Esophagus muscularis mucosa (tissue), 4 donors: ENCODE measurements at regions not wholly inside any gene's neighbourhood (a gene's known extent, or its start where the extent isn't known, plus 50 kb on each side); places are given as distances from the start of the nearest gene placed in this dataset.
"Not testable (repeated sequence)": the region's sequence is repeated elsewhere in the genome, so short reads cannot be mapped to it uniquely, and the experiment has no call there.

ENCODE experiments used
- DNase-seq: peaks from one replicate; pipeline ENCODE4 v3.0.0-alpha.2; 2017; ENCODE audit errors: extremely low spot score
- H3K27ac ChIP-seq, 4 donors: fragments of 200-600 bp; sonication (generic); replicated peaks in 1 of 4; 1 replicate in 3 of 4; 2 replicates in 1 of 4; pipeline ENCODE4 v1.5.1; 2016 to 2019; ENCODE audit warnings: mild to moderate bottlenecking in 1 of 4
- H3K27me3 ChIP-seq, 4 donors: fragments of 200-600 bp; sonication (generic); one replicate each; pipeline versions ENCODE4 v1.5.1 to v1.6.0; 2016 to 2019
- H3K36me3 ChIP-seq, 4 donors: fragments of 200-600 bp; sonication (generic); one replicate each; pipeline ENCODE4 v1.5.1; 2016 to 2019
- H3K4me1 ChIP-seq, 4 donors: fragments of 200-600 bp; sonication (generic); one replicate each; pipeline ENCODE4 v1.5.1; 2016 to 2019
- H3K4me3 ChIP-seq, 4 donors: fragments of 200-600 bp; sonication (generic); 1 replicate in 2 of 4; 2 replicates in 2 of 4; pipeline ENCODE4 v1.5.1; 2016 to 2019; ENCODE audit warnings: mild to moderate bottlenecking in 4 of 4, moderate library complexity in 1 of 4
- H3K9me3 ChIP-seq, 4 donors: fragments of 200-600 bp; sonication (generic); 1 replicate in 3 of 4; 2 replicates in 1 of 4; pipeline ENCODE4 v1.5.1; 2016 to 2019
- EP300 ChIP-seq: sonication (generic); formaldehyde crosslinking; IDR thresholded peaks from one replicate; pipeline ENCODE4 v1.6.1; 2017; ENCODE audit warnings: antibody characterized with exemption
- POLR2A ChIP-seq: fragments of 450-650 bp; IDR thresholded peaks from one replicate; pipeline ENCODE4 v1.6.1; 2017; ENCODE audit warnings: antibody characterized with exemption, moderate library complexity, mild to moderate bottlenecking, low read depth
- POLR2AphosphoS5 ChIP-seq, 2 donors: sonication (generic); formaldehyde crosslinking; IDR thresholded peaks; one replicate each; pipeline ENCODE4 v1.6.1; 2017; ENCODE audit warnings: antibody characterized with exemption in 2 of 2
- WGBS: methylation state at CpG from one replicate; pipeline ENCODE4 v1.1.5; 2018; 5-methylcytosine and 5-hydroxymethylcytosine counted together
- intact Hi-C: fragments of 100-400 bp; cut with DNase I; formaldehyde crosslinking; loops from one replicate; pipeline ENCODE4 v1.15.1; 2023
- TF ChIP-seq, protein P1 (sequence below), 3 experiments: fragments of 200-600 bp in 2 of 3; fragments of 450-650 bp in 1 of 3; sonication (generic) in 2 of 3; IDR thresholded peaks; one replicate each; pipeline ENCODE4 v1.5.1; 2017 to 2019; ENCODE audit warnings: antibody characterized with exemption in 3 of 3, mild to moderate bottlenecking in 2 of 3, moderate library complexity in 1 of 3

DNA sequence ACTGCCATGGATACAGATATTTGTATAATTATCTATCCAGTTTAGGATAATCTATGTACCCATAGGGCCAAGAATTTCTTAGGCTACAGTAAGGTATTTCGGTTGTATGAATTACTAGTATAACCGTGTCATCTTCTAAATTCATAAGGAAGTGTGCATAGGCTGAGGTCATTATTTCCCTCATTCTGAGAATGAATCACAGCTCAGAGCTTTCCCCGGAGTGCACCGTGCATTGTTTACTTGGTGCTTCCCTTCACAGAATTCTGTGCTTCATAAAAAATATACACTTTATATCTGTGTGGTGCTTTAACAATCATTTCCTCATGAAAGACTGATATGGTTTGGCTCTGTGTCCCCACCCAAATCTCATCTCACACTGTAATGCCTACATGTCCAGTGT lies 514.1 kb downstream of the ETNK1 start:
- DNase-seq: no peak
- Histone ChIP-seq H3K27me3 (no peaks in the 10 kb centered on the region), H3K9me3 (no peaks in the 10 kb centered on the region), H3K4me1 (no peaks in the 10 kb centered on the region), H3K36me3 (no peaks in the 10 kb centered on the region), H3K27ac (no peak overlapping the region), H3K4me3 (no peak overlapping the region)
- intact Hi-C loops: no loop called here
- no peak for TF ChIP-seq EP300
- TF ChIP-seq POLR2AphosphoS5 (IDR thresholded peaks at IDR 0.05): no peak
- TF ChIP-seq, protein P1, sequence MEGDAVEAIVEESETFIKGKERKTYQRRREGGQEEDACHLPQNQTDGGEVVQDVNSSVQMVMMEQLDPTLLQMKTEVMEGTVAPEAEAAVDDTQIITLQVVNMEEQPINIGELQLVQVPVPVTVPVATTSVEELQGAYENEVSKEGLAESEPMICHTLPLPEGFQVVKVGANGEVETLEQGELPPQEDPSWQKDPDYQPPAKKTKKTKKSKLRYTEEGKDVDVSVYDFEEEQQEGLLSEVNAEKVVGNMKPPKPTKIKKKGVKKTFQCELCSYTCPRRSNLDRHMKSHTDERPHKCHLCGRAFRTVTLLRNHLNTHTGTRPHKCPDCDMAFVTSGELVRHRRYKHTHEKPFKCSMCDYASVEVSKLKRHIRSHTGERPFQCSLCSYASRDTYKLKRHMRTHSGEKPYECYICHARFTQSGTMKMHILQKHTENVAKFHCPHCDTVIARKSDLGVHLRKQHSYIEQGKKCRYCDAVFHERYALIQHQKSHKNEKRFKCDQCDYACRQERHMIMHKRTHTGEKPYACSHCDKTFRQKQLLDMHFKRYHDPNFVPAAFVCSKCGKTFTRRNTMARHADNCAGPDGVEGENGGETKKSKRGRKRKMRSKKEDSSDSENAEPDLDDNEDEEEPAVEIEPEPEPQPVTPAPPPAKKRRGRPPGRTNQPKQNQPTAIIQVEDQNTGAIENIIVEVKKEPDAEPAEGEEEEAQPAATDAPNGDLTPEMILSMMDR (IDR thresholded peaks at IDR 0.05): no peak
- WGBS: 85% methylated on average over 4 of the region's 4 CpGs

DNA sequence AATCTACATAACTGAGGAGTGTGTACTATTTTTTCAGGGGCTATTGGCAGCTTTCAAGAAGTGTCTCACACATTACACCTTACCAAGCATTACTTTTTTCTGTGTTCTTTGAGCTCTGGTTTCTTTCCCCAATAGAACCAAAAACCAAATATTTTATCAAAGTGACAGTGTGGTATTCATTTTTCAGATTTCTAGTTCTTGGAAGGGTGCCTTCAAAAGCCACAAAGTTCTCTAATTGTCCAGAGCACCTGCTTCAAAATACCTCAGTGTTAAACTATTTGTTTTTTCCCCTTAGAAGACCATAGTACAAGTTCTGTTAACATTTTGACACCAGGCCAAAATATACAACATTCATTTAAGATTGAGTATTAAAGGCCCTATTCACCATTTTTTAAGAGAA lies 515.7 kb downstream of the ETNK1 start:
- TF ChIP-seq EP300 (no peak), POLR2A (no peak), POLR2AphosphoS5 (IDR thresholded peaks at IDR 0.05) (no peak)
- TF ChIP-seq, protein P1 (IDR thresholded peaks at IDR 0.05): no peak
- no peak overlapping the region for H3K4me3 ChIP-seq
- no peak overlapping the region for H3K27ac ChIP-seq
- intact Hi-C loops: no loop called here
- peaks cover 0 to 3% (median under 1%) of the 10 kb centered on the region in 4 donors for H3K9me3 ChIP-seq
- no peaks in the 10 kb centered on the region for H3K4me1 ChIP-seq
- H3K36me3 ChIP-seq: no peaks in the 10 kb centered on the region
- no peaks in the 10 kb centered on the region for H3K27me3 ChIP-seq
- DNase-seq: no peak

DNA sequence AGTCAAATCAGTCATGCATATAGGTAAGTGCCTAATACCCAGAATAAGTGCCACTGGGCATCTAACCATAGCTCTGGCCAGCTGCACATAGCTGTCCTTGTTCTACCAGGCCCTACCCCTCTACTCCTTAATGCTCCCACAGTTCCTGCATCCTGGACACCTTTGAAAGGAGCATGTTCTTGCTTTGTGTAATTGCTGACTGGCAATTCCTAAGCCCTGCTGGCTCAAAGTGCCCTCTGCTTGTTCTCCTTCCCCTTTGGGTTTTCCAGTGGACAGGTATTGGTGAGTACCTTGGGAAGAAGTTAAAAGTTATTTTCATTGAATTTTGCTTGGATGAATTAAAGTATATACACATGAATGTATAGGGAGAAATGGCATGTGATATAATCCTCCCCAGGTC lies 516.4 kb downstream of the ETNK1 start:
- Histone ChIP-seq H3K4me1 (no peaks in the 10 kb centered on the region), H3K4me3 (no peak overlapping the region), H3K36me3 (no peaks in the 10 kb centered on the region), H3K9me3 (peaks cover 0 to 6% (median 1%) of the 10 kb centered on the region in 4 donors), H3K27ac (no peak overlapping the region), H3K27me3 (no peaks in the 10 kb centered on the region)
- intact Hi-C loops: no loop called here
- TF ChIP-seq POLR2AphosphoS5 (IDR thresholded peaks at IDR 0.05) (no peak), EP300 (no peak), POLR2A (no peak)
- TF ChIP-seq, protein P1 (IDR thresholded peaks at IDR 0.05): no peak
- DNase-seq: no peak

DNA sequence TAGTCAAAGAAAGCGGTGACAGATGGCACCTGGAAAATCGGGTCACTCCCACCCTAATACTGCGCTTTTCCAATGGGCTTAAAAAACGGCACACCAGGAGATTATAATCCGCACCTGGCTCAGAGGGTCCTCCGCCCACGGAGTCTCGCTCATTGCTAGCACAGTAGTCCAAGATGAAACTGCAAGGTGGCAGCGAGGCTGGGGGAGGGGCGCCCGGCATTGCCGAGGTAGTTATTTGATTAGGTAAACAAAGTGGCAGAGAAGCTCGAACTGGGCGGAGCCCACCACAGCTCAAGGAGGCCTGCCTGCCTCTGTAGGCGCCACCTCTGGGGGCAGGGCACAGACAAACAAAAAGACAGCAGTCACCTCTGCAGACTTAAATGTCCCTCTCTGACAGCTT lies 521.1 kb downstream of the ETNK1 start:
- WGBS: 92% methylated on average over 15 of the region's 15 CpGs
- H3K9me3 ChIP-seq, H3K36me3 ChIP-seq, DNase-seq, H3K27ac ChIP-seq, intact Hi-C loops, H3K27me3 ChIP-seq, H3K4me3 ChIP-seq, H3K4me1 ChIP-seq: not testable (repeated sequence)

DNA sequence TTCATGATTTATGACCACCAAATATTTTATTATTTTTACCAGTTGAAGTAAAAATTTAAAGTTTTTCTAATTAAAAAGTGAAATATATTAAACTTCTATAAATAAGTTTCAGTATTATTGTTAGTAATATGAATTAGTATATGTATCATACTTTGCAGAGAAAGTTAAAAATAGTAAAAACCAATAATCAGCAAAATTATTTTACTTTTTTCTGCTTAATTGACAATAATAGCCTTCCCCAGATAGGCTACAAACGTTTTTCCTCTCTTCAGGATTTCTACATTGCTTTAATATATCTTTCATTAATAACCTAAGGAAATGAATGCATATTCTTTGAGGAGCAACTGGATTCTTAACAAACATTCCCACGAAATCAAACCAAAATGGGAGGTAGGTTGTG lies 543.5 kb downstream of the ETNK1 start:
- DNase-seq: no peak
- WGBS: 61% methylated on average over 2 of the region's 2 CpGs
- intact Hi-C loops: no loop called here

More for the DNA sequence above, 543.5 kb downstream of the ETNK1 start:
- H3K4me3 ChIP-seq: no peak overlapping the region
- no peaks in the 10 kb centered on the region for H3K36me3 ChIP-seq
- H3K27ac ChIP-seq: no peak overlapping the region
- H3K4me1 ChIP-seq: no peaks in the 10 kb centered on the region
- TF ChIP-seq POLR2AphosphoS5 (IDR thresholded peaks at IDR 0.05): no peak
- TF ChIP-seq POLR2A: no peak
- TF ChIP-seq, protein P1 (IDR thresholded peaks at IDR 0.05): no peak
- H3K9me3 ChIP-seq: peaks cover 0 to 9% (median 3%) of the 10 kb centered on the region in 4 donors
- H3K27me3 ChIP-seq: no peaks in the 10 kb centered on the region
